GM18498 (cell line): ENCODE measurements at regions not wholly inside any gene's neighbourhood (a gene's known extent, or its start where the extent isn't known, plus 50 kb on each side); places are given as distances from the start of the nearest gene placed in this dataset.
"Not testable (repeated sequence)": the region's sequence is repeated elsewhere in the genome, so short reads cannot be mapped to it uniquely, and the experiment has no call there.

Experiments used
- ATAC-seq: cut with Tn5 transposase; IDR thresholded peaks from one replicate; pipeline ENCODE4 v1.9.1; 2021; ENCODE audit warnings: mild to moderate bottlenecking, moderate library complexity; ENCODE audit not compliant: unreplicated experiment

- ATAC-seq = no peak
Observed at GRCh38 chr16:51524070-51524469, 373.0 kb upstream of the SALL1 start.

- ATAC-seq = no peak
Observed at GRCh38 chr16:51523400-51523799, 372.3 kb upstream of the SALL1 start.

GRCh38 chr16:51522902-51523301 is 371.8 kb upstream of the SALL1 start:
- no peak for ATAC-seq

- ATAC-seq = not testable (repeated sequence)
Observed at GRCh38 chr16:51516960-51517359, 365.9 kb upstream of the SALL1 start.

GRCh38 chr16:51510416-51510815 is 359.3 kb upstream of the SALL1 start:
- ATAC-seq = no peak

GRCh38 chr16:51509336-51509735 is 358.3 kb upstream of the SALL1 start:
- no peak for ATAC-seq

GRCh38 chr16:51508490-51509212 is 357.6 kb upstream of the SALL1 start:
- ATAC-seq = no peak

- no peak for ATAC-seq
Observed at GRCh38 chr16:51507286-51507685, 356.2 kb upstream of the SALL1 start.

- ATAC-seq = no peak
Observed at GRCh38 chr16:51500306-51500705, 349.2 kb upstream of the SALL1 start.

GRCh38 chr16:51497541-51498211 is 346.6 kb upstream of the SALL1 start:
- no peak for ATAC-seq

- no peak for ATAC-seq
Observed at GRCh38 chr16:51490866-51491265, 339.8 kb upstream of the SALL1 start.

- ATAC-seq = no peak
Observed at GRCh38 chr16:51487880-51488279, 336.8 kb upstream of the SALL1 start.

- ATAC-seq = no peak
Observed at GRCh38 chr16:51474414-51475091, 323.5 kb upstream of the SALL1 start.

GRCh38 chr16:51473091-51473490 is 322.0 kb upstream of the SALL1 start:
- no peak for ATAC-seq

GRCh38 chr16:51470492-51470891 is 319.4 kb upstream of the SALL1 start:
- ATAC-seq = no peak

- no peak for ATAC-seq
Observed at GRCh38 chr16:51464996-51465395, 313.9 kb upstream of the SALL1 start.

- ATAC-seq = no peak
Observed at GRCh38 chr16:51461255-51461654, 310.2 kb upstream of the SALL1 start.

GRCh38 chr16:51458356-51459140 is 307.5 kb upstream of the SALL1 start:
- no peak for ATAC-seq

- no peak for ATAC-seq
Observed at GRCh38 chr16:51457775-51458174, 306.7 kb upstream of the SALL1 start.

GRCh38 chr16:51455398-51455797 is 304.3 kb upstream of the SALL1 start:
- ATAC-seq = no peak

- ATAC-seq = no peak
Observed at GRCh38 chr16:51453251-51453650, 302.2 kb upstream of the SALL1 start.
